GM18498 (cell line): ENCODE measurements at regions not wholly inside any gene's neighbourhood (a gene's known extent, or its start where the extent isn't known, plus 50 kb on each side); places are given as distances from the start of the nearest gene placed in this dataset.

ENCODE experiments used
- ATAC-seq: cut with Tn5 transposase; IDR thresholded peaks from one replicate; pipeline ENCODE4 v1.9.1; 2021; ENCODE audit warnings: mild to moderate bottlenecking, moderate library complexity; ENCODE audit not compliant: unreplicated experiment

DNA sequence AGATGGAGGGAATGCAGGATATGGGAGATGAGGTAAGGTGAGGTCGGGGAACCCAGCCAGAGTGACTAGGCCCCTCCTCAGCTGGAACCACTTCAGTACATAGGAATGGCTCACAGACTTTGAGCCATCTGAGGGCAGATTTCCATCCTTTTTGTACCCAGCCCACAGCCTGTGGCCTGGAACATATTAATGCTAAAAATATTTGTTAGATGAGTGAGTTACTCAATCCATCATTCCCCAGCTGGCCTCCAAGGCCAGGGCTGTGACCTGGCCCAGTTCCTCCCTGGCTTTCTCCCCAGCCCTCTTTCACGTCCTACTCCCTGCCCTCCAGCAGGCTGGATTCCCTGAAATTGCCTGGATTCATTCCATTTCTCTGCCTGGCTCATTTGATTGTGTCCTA lies 57.2 kb upstream of the PRDM11 start:
- no peak for ATAC-seq

DNA sequence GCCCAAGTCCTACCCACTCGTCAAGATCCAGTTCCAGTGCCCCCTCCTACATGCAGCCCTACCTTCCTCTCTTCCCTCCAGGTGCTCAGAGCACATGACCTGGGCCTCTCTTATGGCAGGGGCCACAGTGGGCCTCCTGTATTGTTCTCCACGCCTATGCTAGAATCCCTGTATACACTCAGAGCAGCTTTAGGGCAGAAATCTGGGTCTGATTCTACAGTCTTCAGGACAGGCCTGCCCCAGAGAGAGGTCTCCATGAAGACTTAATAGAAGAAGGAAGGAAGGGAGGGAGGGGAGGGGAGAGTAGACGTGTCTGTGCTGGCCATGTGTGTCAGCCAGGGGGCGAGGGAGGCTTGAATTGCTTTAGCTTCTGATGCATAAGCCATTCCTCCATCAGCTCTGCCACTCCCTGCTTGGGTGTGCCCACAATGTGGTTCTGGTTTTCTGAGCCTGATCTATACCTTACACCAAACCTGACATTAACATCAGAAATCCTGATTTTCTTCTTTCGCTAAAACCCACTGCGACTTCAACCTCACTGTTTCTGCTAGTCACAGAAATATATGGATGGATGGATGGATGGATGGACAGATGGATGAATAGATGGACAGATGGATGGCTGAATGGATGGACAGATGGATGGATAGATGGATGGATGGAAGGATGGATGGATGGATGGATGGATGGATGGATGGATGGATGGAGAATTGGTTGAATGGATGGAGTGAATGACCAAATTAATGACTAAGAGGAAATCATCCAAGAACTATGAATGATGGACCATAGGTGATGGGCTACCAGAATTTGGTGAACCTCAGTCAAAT lies 56.6 kb upstream of the PRDM11 start:
- ATAC-seq, result no peak

DNA sequence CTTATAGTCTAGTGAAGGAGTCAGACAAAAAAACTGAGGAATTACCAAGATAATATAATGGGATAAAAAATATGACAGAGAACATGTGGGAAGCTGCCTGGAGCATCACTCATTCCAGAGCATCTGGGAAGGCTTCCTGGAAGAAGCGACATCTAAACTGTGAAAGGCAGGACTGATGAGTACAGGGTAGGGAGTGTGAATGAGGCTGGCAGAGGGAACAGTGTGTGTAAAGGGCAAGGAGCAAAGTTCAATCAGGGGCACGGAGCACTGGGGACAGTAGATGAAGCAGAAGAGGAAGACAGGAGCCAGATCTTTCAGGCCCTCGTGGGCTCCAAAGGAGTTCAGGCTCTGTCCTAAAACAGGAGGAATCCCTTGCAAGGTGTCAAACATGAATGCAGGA lies 55.8 kb upstream of the PRDM11 start:
- no peak for ATAC-seq

DNA sequence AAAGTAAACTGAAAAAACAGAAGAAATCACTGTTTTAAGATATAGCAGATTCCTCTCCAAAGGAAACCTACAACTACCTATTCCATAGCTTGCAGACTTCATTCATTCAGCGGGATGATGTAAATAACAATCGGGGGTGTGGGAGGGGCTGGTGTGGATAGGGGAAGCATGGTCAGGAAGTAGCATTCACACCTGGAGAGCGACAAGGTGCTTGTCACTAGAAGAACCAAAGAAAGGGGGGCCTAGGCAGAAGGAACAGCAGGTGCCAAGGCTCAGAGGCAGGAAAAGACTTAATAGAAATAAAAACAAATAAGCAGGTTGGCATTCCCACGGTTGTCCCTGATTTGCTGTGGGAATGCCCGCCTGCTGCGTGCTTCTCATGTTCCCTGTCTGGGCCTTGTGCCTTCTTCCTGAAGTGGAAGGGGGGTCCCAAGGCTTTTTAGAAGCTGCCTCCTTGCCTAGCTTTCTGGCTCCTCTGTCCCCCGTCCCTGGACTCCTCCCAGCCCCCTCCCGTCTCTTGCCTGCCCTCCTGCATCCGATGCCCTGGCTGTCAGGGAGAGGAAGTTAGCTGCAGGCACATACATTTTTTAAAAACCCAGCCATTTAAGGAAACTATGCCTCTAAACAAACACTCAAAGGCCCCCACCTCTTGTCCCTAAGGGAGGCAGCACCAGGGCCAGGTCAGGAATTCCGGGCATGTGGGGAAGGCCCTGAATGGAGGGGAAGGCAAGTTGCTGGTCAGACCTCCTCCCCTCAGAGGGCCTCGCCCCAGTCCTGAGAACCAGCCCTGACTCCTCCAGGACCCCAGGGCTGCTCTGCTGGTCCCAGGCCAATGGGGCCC lies 54.7 kb upstream of the PRDM11 start:
- ATAC-seq, result no peak

DNA sequence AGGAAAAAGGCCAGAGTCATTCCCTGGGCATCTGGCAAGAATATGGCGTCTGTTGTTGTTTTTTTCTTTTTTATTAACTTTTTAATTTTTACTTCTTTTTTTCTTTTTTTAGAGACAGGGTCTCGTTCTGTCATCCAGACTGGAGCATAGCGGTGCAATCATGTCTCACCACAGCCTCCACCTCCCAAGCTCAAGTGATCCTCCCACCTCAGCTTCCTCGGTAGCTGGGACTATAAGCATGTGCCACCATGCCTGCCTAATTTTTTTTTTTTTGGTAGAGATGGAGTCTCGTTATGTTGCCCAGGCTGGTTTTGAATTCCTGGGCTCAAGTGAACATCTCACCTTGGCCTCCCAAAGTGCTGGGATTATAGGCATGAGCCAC lies 54.0 kb upstream of the PRDM11 start:
- no peak for ATAC-seq

DNA sequence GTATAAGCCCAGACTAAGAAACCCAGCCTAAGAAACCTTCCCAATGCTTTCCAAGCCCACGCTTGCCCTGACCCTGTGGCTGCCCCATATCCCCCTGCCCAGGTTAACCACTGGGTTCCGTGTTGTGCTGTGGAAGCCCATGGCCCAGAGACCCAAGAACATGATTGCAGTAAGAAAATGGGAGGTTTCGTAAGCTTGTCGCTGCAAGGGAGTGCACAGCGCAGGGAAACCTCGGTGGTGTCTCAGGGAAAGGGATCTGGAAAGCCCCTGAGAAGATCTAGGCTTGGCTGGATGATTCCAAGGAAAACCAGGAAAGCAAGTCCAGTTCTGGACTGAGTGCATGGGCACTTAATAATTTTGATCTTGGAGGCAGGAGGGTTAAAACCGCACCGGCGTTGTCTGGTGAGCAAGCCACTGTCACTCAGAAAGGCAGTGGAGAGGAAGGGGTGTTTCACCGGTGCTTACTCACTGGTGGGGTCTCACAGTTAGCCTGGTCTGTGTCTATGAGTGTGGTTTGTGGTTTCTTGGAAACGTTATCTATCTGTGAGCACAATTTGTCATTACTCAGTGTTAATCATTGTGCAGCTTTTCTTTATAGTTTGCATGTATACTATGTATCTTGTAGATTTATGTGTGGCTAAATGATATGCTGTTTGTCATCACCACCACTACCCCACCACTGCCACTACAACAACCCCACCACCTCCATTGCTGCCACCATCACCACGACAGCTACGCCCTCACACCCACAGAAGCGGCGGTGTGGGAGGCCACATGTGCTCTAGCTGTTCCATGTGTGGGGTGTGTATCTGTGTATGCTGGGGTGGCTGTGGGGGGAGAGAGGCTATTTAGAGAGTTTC lies 53.3 kb upstream of the PRDM11 start:
- no peak for ATAC-seq

DNA sequence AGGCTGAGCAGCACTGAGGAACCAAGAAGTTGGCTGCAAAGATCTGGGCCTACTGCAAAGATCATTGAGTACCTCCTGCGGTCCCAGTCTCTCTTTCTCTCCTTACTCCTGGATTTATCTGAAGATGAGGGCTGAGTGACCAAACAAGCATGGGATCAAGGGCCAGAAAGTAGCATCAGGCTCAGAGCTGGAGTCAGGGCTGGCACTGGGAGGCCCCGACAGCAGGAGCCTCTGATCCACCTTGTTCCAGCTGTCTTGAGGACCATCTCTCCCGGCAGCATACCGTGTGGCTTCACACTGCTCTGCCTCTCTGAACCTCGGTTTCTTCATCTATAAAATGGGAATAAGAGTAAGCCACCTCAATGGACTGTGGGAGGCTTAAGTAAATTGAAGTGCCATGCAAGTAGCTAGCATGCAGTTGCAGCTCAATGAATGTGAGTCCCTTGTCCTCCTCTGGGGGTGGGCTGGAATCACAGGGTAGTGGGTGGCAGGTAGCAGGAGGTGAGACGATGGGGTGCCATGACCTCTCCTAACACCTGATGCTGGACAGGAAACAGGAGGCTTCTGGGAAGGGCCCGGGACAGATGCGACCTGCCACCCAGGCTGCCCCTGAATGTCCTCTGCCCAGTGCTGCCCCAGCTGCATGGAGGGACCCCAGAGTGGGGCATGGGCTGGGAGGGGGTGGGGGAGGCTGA lies 52.5 kb upstream of the PRDM11 start:
- ATAC-seq, result no peak

DNA sequence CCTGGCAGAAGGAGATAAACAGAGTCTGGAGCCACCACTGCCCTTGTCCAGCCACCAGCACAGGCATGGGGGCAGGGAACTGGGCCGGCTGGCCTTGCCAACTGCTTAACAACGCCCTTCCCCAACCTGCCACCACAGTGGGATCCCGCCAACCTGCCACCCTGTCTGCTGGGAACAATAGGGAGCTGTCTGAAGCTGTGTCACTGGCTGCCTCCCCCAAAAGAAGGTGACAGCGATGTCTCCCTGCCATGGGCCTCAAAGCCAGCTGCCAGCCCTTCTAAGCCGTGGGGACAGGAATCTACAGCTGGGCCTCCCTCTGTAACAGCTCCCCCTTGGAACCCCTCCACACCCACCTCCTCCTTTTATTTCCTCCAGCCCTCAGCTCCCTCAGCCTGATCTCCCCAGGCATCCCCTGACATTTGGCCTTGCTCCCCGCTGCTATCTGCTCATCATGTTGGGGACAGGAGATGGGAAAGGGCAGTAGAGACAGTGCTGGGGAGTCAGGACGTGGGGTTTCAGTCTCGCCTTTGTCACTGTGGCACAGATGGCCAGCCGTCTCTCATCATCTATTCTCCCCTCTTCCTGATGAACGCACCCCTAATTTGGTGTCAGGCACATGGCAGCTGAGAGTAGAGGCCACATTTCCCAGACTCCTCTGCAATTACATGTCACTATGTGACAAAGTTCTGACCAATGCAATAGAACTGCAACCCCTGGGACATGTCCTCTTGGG lies 51.3 kb upstream of the PRDM11 start:
- ATAC-seq, result no peak

DNA sequence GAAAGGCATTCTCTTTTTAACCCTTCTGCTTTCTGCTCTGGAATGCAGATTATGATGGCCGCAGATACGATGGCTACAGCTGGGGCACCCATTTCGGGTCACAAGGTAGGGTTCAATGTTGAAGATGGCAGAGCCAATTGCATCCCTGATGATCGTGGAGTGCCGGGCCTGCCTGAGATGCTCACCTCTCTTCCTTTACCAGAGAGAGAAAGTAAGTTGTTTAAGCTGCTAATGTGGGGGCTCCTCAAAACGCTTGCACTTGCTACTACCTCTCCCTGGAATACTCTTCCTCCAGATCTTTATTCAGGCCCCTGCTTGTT lies 50.8 kb upstream of the PRDM11 start:
- ATAC-seq, result no peak

DNA sequence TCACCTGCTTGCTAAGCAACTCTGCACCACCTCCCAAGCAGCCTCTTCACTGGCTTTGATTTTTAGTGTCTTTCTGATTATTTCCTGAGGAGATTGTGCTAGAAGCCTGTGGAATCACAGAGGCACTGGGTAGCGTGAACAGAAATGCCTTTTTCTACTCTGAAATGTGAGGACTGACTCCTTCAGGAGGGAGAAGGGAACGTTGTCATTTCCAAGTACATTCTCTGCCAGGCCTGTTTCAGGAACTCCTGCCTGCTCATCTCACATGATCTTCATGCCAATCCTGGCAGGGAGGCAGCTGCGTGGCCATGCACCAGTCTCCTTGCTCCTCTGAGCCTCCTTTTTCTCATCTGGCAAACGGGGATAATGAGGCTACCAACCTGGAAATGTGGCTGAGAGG lies 49.8 kb upstream of the PRDM11 start:
- no peak for ATAC-seq
